Peyer's patch (tissue), 4 donors: ENCODE measurements at regions not wholly inside any gene's neighbourhood (a gene's known extent, or its start where the extent isn't known, plus 50 kb on each side); places are given as distances from the start of the nearest gene placed in this dataset.
"Not testable (repeated sequence)": the region's sequence is repeated elsewhere in the genome, so short reads cannot be mapped to it uniquely, and the experiment has no call there.

ENCODE experiments used
- DNase-seq, 3 donors: peaks; one replicate each; pipeline ENCODE4 v3.0.0-alpha.2; 2017 to 2019
- H3K27ac ChIP-seq, 4 donors: fragments of 200-600 bp; sonication (generic); one replicate each; pipeline ENCODE4 v1.5.1; 2016 to 2019
- H3K27me3 ChIP-seq, 2 donors: fragments of 200-600 bp; sonication (generic); one replicate each; pipeline ENCODE4 v1.5.1; 2019
- H3K36me3 ChIP-seq, 3 donors: fragments of 200-600 bp; sonication (generic); one replicate each; pipeline ENCODE4 v1.5.1; 2016 to 2019
- H3K4me1 ChIP-seq, 4 donors: fragments of 200-600 bp; sonication (generic); one replicate each; pipeline ENCODE4 v1.5.1; 2016 to 2019
- H3K4me3 ChIP-seq, 4 donors: fragments of 200-600 bp; sonication (generic); 1 replicate in 3 of 4; 2 replicates in 1 of 4; pipeline ENCODE4 v1.5.1; 2016 to 2019; ENCODE audit warnings: mild to moderate bottlenecking in 1 of 4
- H3K9me3 ChIP-seq, 4 donors: fragments of 200-600 bp; sonication (generic); one replicate each; pipeline ENCODE4 v1.5.1; 2016 to 2019; ENCODE audit warnings: mild to moderate bottlenecking in 1 of 4
- CTCF ChIP-seq, 6 experiments: fragments of 450-650 bp in 4 of 6; fragments of 200-600 bp in 2 of 6; sonication (generic) in 1 of 6; IDR thresholded peaks; one replicate each; pipeline ENCODE4 v1.5.1; 2017 to 2019; ENCODE audit warnings: antibody characterized with exemption in 6 of 6, mild to moderate bottlenecking in 3 of 6, moderate library complexity in 1 of 6
- POLR2A ChIP-seq, 2 donors: fragments of 450-650 bp; IDR thresholded peaks; one replicate each; pipeline ENCODE4 v1.5.1; 2017; ENCODE audit warnings: antibody characterized with exemption in 2 of 2, mild to moderate bottlenecking in 2 of 2, moderate library complexity in 2 of 2

DNA sequence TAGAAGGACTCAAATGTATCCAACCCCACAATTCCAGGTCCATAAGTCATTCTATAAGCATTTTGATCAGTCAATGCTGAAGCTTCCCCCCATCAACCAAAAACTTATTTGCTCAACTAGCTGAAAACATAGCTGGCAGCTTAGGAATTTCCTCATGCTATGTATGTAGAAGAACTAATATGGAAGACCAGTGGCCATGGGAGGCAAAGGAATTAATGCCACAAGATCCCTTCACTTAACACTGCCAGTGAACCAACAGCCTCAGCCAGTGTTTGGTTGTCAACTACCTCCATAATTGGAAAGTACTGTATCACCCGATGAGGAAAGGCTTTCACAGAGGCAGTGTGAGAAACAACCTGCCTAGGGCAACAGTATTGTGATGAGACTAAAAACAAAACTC lies 105.4 kb downstream of the ZNF429 start:
- no peak overlapping the region for H3K27ac ChIP-seq
- DNase-seq, result no peak
- TF ChIP-seq CTCF (IDR thresholded peaks at IDR 0.05) (no peak), POLR2A (IDR thresholded peaks at IDR 0.05) (no peak)

DNA sequence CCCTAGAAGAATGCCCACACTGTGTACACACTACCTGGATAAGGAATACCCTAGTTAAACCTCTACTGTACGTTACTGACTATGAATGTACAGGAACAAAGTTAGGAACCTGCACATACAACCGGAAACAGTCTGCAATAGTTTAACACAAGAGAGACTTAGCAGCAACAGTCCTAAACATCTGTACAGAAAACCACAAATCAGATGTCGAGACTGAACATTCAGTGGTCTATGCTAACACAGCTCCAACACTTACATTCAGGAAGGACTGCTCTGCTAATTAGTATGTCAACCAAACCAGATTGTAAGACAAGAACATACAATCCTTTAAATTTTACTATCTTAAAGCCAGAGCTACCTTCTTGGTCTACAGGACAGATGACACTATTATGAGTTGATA lies 104.9 kb downstream of the ZNF429 start:
- Histone ChIP-seq H3K27ac (no peak overlapping the region), H3K36me3 (no peaks in the 10 kb centered on the region), H3K4me1 (no peaks in the 10 kb centered on the region), H3K4me3 (no peak overlapping the region), H3K27me3 (no peaks in the 10 kb centered on the region), H3K9me3 (no peaks in the 10 kb centered on the region)
- TF ChIP-seq POLR2A (IDR thresholded peaks at IDR 0.05) (no peak), CTCF (IDR thresholded peaks at IDR 0.05) (no peak)
- DNase-seq, result no peak

More for the DNA sequence above, 105.4 kb downstream of the ZNF429 start:
- no peak overlapping the region for H3K4me3 ChIP-seq
- H3K27me3 ChIP-seq, result no peaks in the 10 kb centered on the region
- no peaks in the 10 kb centered on the region for H3K9me3 ChIP-seq
- no peaks in the 10 kb centered on the region for H3K36me3 ChIP-seq
- no peaks in the 10 kb centered on the region for H3K4me1 ChIP-seq

GRCh38 chr19:21608571-21608970 lies 103.2 kb downstream of the ZNF429 start:
- Histone ChIP-seq H3K9me3 (no peaks in the 10 kb centered on the region), H3K36me3 (no peaks in the 10 kb centered on the region), H3K27ac (no peak overlapping the region), H3K27me3 (no peaks in the 10 kb centered on the region), H3K4me3 (no peak overlapping the region), H3K4me1 (peaks cover 0 to 5% (median 0%) of the 10 kb centered on the region in 4 donors)
- no peak for DNase-seq
- no peak for TF ChIP-seq CTCF (IDR thresholded peaks at IDR 0.05)
- no peak for TF ChIP-seq POLR2A (IDR thresholded peaks at IDR 0.05)

- H3K27me3 ChIP-seq, result no peaks in the 10 kb centered on the region
- no peak for DNase-seq
- no peak overlapping the region for H3K27ac ChIP-seq
- no peaks in the 10 kb centered on the region for H3K36me3 ChIP-seq
- H3K4me3 ChIP-seq, result no peak overlapping the region
- peaks cover 0 to 5% (median 0%) of the 10 kb centered on the region in 4 donors for H3K4me1 ChIP-seq
- H3K9me3 ChIP-seq, result no peaks in the 10 kb centered on the region
- TF ChIP-seq POLR2A (IDR thresholded peaks at IDR 0.05) (no peak), CTCF (IDR thresholded peaks at IDR 0.05) (no peak)
Observed at GRCh38 chr19:21607449-21607848, 102.0 kb downstream of the ZNF429 start.

- H3K27me3 ChIP-seq, result not testable (repeated sequence)
Observed at GRCh38 chr19:21607011-21607410, 101.6 kb downstream of the ZNF429 start.

DNA sequence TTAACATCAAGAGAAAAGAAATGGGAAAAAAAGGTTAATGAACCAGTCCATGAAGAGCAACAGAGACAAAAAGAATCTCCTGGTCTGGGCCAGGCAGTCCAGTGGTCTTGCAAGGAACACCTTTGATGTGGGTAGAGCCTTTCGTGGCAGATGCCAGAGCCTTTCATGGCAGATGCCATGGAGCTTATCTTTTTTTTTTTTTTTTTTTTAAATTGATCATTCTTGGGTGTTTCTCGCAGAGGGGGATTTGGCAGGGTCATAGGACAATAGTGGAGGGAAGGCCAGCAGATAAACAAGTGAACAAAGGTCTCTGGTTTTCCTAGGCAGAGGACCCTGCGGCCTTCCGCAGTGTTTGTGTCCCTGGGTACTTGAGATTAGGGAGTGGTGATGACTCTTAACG lies 100.9 kb downstream of the ZNF429 start:
- not testable (repeated sequence) for H3K4me1 ChIP-seq

More at GRCh38 chr19:21607011-21607410, 101.6 kb downstream of the ZNF429 start:
- DNase-seq, H3K9me3 ChIP-seq, H3K36me3 ChIP-seq, H3K27ac ChIP-seq, H3K4me1 ChIP-seq, H3K4me3 ChIP-seq: not testable (repeated sequence)

GRCh38 chr19:21604951-21605476 lies 99.6 kb downstream of the ZNF429 start:
- TF ChIP-seq CTCF (IDR thresholded peaks at IDR 0.05) (no peak), POLR2A (IDR thresholded peaks at IDR 0.05) (no peak)
- no peaks in the 10 kb centered on the region for H3K9me3 ChIP-seq
- H3K4me1 ChIP-seq, result peaks cover 0 to 5% (median 0%) of the 10 kb centered on the region in 4 donors
- H3K27ac ChIP-seq, result peak overlapping the region; percentile 8 to 59 (median 33)
- H3K4me3 ChIP-seq, result peak overlapping the region; percentile 26 to 45 (median 42)
- no peaks in the 10 kb centered on the region for H3K36me3 ChIP-seq
- DNase-seq, result no peak
- H3K27me3 ChIP-seq, result no peaks in the 10 kb centered on the region

More for the DNA sequence above, 100.9 kb downstream of the ZNF429 start:
- H3K27me3 ChIP-seq, H3K36me3 ChIP-seq, H3K4me3 ChIP-seq, DNase-seq, H3K27ac ChIP-seq, H3K9me3 ChIP-seq: not testable (repeated sequence)
